DMS53 treated with DMSO at 0.1 percent for 48 hours (cell line): ENCODE measurements at regions not wholly inside any gene's neighbourhood (a gene's known extent, or its start where the extent isn't known, plus 50 kb on each side); places are given as distances from the start of the nearest gene placed in this dataset.
A peak's percentile ranks its signal among the peaks of the same experiment; 100 is the strongest.
"Not testable (repeated sequence)": the region's sequence is repeated elsewhere in the genome, so short reads cannot be mapped to it uniquely, and the experiment has no call there.

Experiments used
- DNase-seq: peaks from one replicate; lab custom pipeline; 2025; ENCODE audit not compliant: unreplicated experiment; lab: John Stamatoyannopoulos, UW

DNA sequence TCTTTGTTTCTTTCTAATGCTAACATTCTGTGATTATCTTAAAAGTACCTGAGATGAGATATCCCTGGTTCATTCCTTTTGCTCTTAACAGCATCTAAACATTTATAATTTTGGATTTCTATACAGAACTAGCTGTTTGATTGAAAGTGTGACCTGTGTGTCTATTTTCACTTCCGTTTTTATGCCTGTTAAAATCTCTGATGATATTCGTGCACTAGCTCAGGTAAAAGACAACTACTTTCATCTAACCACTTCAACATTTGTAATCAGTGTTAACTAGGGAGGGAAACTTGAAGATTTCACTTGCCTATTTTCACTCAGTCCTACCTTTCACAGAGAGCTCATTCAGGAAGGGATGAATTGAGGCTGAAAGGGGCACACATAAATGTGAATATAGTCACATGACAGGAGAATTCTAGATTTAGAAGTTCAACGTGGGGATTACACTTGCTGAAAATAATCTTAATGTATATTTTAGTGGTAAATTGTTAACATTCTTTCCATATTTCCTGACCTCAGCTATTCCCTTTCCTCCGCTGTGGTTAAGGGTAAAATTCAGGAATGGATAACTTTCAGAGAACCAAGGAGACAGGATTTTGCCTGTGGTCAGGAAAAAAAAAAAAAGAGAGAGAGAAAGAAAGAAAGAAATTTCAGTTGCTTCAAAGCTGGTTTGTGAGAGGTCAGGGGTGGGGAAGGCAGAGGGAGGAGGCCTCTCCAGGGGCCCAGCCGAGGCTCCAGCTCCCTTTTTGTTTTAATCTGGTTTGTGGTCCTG, 159.8 kb upstream of the TSC22D2 start:
- DNase-seq = no peak

DNA sequence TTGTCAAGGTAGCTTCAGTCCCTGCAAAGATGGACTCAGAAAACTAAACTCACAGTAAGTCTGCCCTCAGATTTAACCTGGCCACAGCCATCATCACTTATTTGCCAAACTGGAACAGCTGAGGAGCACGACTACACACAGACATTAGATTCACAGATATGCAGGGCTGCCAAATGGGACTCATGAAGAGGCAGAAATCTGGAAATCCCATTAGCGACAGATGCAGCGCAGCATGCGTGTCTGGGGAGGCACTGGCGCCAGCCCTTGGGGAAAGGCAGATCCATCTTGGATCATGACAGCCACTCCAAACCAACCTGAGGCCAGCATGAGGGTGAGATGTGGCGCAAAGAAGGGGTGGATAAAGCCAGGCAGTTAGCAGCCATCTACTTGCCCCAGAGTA, 160.7 kb upstream of the TSC22D2 start:
- no peak for DNase-seq

- DNase-seq = no peak
These were observed 164.6 kb upstream of the TSC22D2 start for GRCh38 chr3:150243466-150243865.

DNA sequence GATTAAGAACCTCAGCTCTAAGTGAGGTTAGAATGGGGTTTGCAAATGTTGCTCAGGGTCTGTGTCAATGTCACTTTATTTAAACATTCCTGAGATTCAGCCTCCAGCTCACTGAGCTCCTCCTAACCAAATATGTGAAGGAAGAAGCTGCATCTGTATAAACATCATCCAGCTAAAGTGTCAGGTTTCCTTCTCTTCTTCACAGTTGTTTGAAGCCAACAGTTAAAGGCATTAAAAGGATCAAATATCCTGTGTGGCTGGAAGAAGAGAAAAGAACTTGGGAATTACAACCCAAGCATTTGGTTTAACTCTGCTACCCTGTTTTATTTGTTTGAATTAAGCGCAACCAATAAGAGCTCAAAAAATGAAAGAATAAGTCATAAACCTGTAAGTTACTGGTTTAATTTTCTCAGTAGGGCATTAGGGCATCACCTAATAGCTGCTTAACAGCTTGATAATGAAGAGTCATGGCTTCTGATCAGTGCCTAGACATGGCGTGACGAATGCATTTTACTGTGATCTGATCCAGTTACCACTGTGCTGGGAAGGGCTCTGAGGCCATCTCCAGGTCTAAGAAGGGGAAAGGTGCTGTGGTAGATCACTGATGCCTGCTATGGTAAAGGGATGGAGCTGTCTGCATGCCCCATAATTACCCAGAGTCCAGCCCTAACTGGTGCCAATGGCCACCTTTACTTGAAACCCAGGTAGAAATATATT, 165.7 kb upstream of the TSC22D2 start:
- DNase-seq = no peak

DNA sequence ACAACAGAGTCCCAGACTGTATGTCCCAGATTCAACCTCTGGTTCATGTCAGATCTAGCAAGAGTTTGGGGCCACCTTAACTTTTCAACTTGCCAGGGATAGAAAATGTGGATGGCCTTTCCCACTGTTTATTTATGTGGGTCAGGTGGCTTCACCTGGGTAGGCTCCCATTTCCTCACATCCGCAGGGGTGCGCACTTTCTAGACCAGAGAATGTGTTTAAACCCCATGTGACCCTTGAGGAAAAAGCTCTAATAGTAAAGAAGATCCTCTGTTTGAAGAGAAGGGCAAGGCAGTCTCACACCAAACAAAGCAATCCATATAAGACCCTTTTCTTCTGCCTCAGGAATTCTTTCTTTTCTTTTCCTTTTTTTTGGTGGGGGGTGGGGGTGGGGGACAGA, 167.2 kb upstream of the TSC22D2 start:
- DNase-seq = no peak

DNA sequence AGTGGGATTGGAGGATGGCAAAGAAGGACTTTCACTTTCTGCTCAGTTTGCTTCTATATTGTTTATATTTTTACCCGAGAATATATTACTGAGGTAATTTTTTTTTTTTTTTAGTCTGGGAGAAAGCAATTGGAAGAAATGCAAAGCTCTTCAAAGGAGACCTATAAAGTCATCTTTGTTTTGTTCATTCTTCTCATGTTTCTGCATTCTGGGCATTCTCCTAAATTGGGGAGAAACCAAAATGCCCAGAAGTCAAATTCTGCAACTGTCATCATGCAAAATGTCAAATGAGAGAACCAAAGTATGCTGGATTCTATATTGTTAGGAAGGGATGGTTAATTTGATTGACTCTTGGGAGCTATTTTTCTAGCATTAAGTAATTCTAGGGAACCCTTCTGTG, 168.3 kb upstream of the TSC22D2 start:
- no peak for DNase-seq

GRCh38 chr3:150238995-150239619, 169.0 kb upstream of the TSC22D2 start:
- peak; percentile 22 for DNase-seq

DNA sequence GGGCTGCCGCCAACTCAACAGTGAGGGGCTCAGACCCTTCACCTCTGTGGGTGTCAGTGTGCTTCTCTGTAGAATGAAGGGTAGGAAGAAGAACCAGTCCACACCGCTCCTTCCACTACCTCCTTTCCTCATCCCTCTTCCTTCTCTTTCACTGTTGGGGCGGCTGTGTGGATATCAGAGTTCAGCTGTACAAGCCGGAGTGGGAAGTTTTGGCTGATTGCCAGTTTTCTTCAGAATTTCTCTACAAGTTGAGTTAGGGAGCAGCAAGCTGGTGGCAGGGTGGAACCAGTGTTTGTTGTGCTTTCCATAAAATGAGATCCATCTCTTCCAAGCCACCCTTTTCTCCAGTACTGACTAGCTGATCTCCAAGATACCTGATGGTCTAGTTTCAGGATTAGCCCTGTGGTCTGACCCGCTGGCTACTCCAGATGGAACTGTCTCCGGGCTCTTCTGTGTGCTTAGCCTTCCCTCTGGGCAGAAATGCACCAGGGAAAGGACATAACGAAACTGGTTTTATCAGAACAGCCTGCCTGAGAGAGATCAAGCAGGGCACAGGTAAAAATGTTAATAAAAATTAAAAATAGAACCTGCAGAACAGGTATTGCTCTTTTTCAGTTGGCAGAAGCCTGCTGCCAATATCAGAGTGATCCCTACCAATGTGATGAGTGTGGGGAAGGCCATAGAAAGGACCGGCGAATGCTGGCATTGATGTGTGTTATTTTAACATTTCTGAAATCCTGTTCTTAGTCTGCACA, 169.9 kb upstream of the TSC22D2 start:
- DNase-seq = no peak

DNA sequence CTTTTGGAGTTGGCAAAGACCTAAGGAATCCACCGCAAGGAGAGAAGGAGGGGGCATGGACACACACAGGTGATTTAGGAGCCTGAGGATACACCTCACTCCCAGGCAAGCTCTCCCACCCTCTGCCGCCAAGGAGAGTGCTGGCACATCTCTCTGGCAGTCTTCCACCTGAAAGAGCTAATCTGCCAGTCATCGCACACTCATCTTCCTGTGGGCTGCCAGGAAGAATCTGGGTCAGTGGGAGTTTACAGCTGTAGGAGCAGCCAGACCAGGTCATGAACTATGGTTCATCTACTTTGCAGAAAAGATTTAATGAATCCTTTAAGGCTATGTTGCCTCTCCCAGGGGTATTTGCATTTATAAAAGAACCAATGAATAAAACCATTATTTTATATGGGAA, 170.6 kb upstream of the TSC22D2 start:
- no peak for DNase-seq

GRCh38 chr3:150236316-150237082, 171.6 kb upstream of the TSC22D2 start:
- no peak for DNase-seq

DNA sequence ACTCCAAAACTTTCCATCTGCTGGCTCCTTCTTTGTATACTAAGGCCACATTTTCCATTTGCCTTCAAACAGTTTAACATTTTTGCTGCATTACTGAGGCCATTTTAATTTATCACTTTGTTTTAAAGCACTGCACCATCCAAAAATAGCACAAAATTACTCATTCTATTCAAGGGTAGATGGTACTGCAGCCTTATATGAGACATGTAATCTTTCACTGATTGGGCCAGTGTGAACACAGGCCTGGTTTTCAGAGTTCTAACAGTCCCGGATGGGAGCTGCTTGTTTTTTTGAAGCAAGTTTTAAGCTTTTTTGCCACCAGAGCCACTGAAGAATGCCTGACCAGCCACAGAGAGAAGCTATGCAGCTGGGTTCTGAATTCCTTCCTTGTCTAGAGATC, 172.3 kb upstream of the TSC22D2 start:
- DNase-seq = no peak

- DNase-seq = no peak
These were observed 175.1 kb upstream of the TSC22D2 start for GRCh38 chr3:150232992-150233451.

- no peak for DNase-seq
These were observed 178.1 kb upstream of the TSC22D2 start for GRCh38 chr3:150230037-150230436.

- not testable (repeated sequence) for DNase-seq
These were observed 179.5 kb upstream of the TSC22D2 start for GRCh38 chr3:150228626-150229025.

GRCh38 chr3:150227839-150228238, 180.3 kb upstream of the TSC22D2 start:
- DNase-seq = no peak

- no peak for DNase-seq
These were observed 182.1 kb upstream of the TSC22D2 start for GRCh38 chr3:150225986-150226385.

DNA sequence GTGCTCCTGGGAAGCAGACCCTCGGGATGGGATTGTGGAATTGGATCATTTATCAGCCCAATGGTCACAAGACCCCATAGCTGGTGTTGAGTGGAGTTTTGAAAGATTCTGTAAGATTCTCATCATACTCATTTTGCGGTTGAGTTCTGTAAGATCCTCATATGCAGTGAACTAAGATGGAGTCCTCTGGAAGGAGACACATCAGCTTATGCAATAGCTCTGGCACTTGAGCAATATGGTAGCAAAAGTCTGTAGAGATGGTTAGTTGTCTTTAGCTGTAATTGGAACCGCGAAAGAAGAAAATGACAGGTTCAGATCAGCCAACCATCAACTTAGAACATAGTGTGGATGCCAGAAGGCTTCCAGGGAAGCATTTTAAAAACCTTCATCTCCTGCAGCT, 184.5 kb upstream of the TSC22D2 start:
- DNase-seq = no peak

GRCh38 chr3:150222691-150223489, 185.2 kb upstream of the TSC22D2 start:
- DNase-seq = no peak

DNA sequence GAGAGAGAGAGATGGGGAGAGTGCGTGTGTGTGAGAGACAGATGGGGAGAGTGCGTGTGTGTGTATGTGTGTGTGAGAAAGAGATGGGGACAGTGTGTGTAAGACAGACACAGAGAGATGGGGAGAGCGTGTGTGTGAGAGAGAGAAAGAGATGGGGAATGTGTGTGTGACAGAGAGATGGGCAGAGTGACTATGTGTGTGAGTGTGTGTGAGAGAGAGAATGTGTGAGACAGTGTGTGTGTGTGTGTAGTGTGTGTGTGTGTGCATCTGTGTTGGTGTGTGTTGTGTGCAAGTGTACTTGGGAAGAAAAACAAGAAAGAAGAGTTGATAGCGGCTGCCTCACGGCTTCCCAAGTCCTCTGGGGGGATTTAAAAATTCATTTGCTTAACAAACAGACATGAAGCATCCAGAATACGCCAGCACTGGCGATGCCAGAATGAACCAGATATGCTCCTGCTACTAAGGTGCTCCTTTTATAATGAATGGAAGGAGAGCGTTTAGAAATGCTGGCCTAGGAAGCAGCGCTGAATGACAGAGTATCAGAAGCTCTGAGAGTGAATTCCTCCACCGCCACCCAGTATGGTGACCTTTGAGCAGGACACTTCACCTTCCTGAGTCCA, 186.1 kb upstream of the TSC22D2 start:
- DNase-seq = no peak
